Uterus (tissue), 3 donors: ENCODE measurements at regions not wholly inside any gene's neighbourhood (a gene's known extent, or its start where the extent isn't known, plus 50 kb on each side); places are given as distances from the start of the nearest gene placed in this dataset.

Experiments
- DNase-seq, 2 donors: peaks; one replicate each; pipeline ENCODE4 v3.0.0-alpha.2; 2019 to 2020
- H3K27ac ChIP-seq, 2 donors: fragments of 200-600 bp; sonication (generic); 1 replicate in 1 of 2; 2 replicates in 1 of 2; pipeline ENCODE4 v1.5.1; 2016 to 2018
- H3K27me3 ChIP-seq, 2 donors: fragments of 200-600 bp; sonication (generic); one replicate each; pipeline ENCODE4 v1.5.1; 2018 to 2019; ENCODE audit warnings: control low read depth in 1 of 2
- H3K36me3 ChIP-seq, 2 donors: fragments of 200-600 bp; sonication (generic); one replicate each; pipeline ENCODE4 v1.5.1; 2019; ENCODE audit warnings: control low read depth in 1 of 2
- H3K4me1 ChIP-seq, 2 donors: fragments of 200-600 bp; sonication (generic); one replicate each; pipeline ENCODE4 v1.5.1; 2018 to 2019; ENCODE audit warnings: control low read depth in 1 of 2
- H3K4me3 ChIP-seq, 2 donors: fragments of 200-600 bp; sonication (generic); 1 replicate in 1 of 2; 2 replicates in 1 of 2; pipeline ENCODE4 v1.5.1; 2018 to 2019; ENCODE audit warnings: mild to moderate bottlenecking in 1 of 2
- H3K9me3 ChIP-seq, 2 donors: fragments of 200-600 bp; sonication (generic); one replicate each; pipeline ENCODE4 v1.5.1; 2019; ENCODE audit warnings: control low read depth in 1 of 2
- CTCF ChIP-seq, 4 experiments: fragments of 200-600 bp in 2 of 4; fragments of 450-650 bp in 2 of 4; sonication (generic) in 2 of 4; IDR thresholded peaks; one replicate each; pipeline ENCODE4 v1.5.1; 2016 to 2019; ENCODE audit warnings: antibody characterized with exemption in 4 of 4, mild to moderate bottlenecking in 2 of 4, moderate library complexity in 1 of 4
- POLR2A ChIP-seq, 2 donors: fragments of 450-650 bp; IDR thresholded peaks; one replicate each; pipeline ENCODE4 v1.6.1; 2016; ENCODE audit warnings: antibody characterized with exemption in 2 of 2, mild to moderate bottlenecking in 1 of 2, moderate library complexity in 1 of 2
- intact Hi-C: fragments of 100-400 bp; cut with DNase I; formaldehyde crosslinking; loops from one replicate; pipeline ENCODE4 v1.15.1; 2023; ENCODE audit warnings: low total_unique reads
- donor health status: DM: yes; HTN: yes; CAD: no.

- intact Hi-C loops: no loop called here
- no peak for TF ChIP-seq CTCF (IDR thresholded peaks at IDR 0.05)
- TF ChIP-seq POLR2A (IDR thresholded peaks at IDR 0.05): no peak
These were observed 89.2 kb upstream of the BRD7 start for GRCh38 chr16:50457979-50458491.

DNA sequence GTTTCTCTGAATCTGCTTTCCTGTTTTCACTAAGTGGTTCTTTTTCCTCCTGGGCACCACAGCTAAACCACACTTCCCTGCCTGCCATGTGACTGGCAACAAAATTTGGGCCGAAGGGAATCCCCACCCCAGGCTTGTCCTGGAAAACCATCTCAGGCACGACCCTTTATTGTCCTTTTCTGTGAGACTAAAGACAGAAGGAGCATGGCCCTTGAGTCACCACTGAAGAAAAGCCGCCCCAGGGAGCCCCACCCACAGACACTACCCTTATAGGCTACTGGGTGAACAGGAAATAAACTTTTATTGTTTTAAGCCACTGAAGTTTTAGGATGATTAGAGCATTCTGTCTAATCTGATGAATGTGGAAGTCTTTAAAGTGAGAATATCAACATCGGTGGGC is 88.6 kb upstream of the BRD7 start:
- H3K4me1 ChIP-seq: no peaks in the 10 kb centered on the region
- H3K27me3 ChIP-seq: no peaks in the 10 kb centered on the region
- intact Hi-C loops: no loop called here
- no peak overlapping the region for H3K4me3 ChIP-seq
- no peaks in the 10 kb centered on the region for H3K9me3 ChIP-seq
- no peak for DNase-seq
- H3K36me3 ChIP-seq: no peaks in the 10 kb centered on the region
- no peak overlapping the region for H3K27ac ChIP-seq
- TF ChIP-seq POLR2A (IDR thresholded peaks at IDR 0.05): no peak
- TF ChIP-seq CTCF (IDR thresholded peaks at IDR 0.05): no peak

More at GRCh38 chr16:50457979-50458491, 89.2 kb upstream of the BRD7 start:
- no peaks in the 10 kb centered on the region for H3K36me3 ChIP-seq
- H3K4me1 ChIP-seq: no peaks in the 10 kb centered on the region
- H3K9me3 ChIP-seq: no peaks in the 10 kb centered on the region
- H3K4me3 ChIP-seq: no peak overlapping the region
- no peak overlapping the region for H3K27ac ChIP-seq
- no peak for DNase-seq
- no peaks in the 10 kb centered on the region for H3K27me3 ChIP-seq

GRCh38 chr16:50455288-50455845 is 86.6 kb upstream of the BRD7 start:
- Histone ChIP-seq H3K9me3 (no peaks in the 10 kb centered on the region), H3K27ac (no peak overlapping the region), H3K4me1 (no peaks in the 10 kb centered on the region), H3K36me3 (no peaks in the 10 kb centered on the region), H3K4me3 (no peak overlapping the region), H3K27me3 (no peaks in the 10 kb centered on the region)
- intact Hi-C loops: no loop called here
- no peak for DNase-seq
- TF ChIP-seq POLR2A (IDR thresholded peaks at IDR 0.05) (no peak), CTCF (IDR thresholded peaks at IDR 0.05) (no peak)

DNA sequence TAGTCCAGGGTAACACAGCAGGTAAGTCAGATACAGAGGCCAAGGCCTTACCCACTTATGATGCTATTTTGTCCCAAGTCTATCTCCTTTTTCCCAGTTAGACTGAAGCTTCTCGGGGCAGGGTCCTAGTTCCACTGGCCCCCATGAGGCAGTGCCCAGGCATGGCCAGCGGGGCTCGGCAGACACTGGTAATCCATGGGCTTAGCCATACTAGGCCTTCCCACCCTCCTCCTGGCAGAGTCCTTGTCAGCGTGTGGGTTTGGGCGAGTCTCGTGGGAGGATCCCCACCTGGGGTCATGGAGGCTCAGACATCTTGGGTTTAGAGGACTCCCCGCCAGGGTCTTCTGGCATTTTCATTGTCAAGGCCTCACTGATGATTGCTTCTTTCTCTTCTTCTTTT is 84.7 kb upstream of the BRD7 start:
- no peak for DNase-seq
- H3K36me3 ChIP-seq: no peaks in the 10 kb centered on the region
- intact Hi-C loops: no loop called here

More for the DNA sequence above, 84.7 kb upstream of the BRD7 start:
- H3K4me3 ChIP-seq: no peak overlapping the region
- no peaks in the 10 kb centered on the region for H3K27me3 ChIP-seq
- H3K4me1 ChIP-seq: no peaks in the 10 kb centered on the region
- H3K9me3 ChIP-seq: no peaks in the 10 kb centered on the region
- H3K27ac ChIP-seq: no peak overlapping the region
- TF ChIP-seq CTCF (IDR thresholded peaks at IDR 0.05) (no peak), POLR2A (IDR thresholded peaks at IDR 0.05) (no peak)
